ENCODE measurements at regions not wholly inside any gene's neighbourhood (a gene's known extent, or its start where the extent isn't known, plus 50 kb on each side); places are given as distances from the start of the nearest gene placed in this dataset.

- no peaks in the 10 kb centered on the region for H3K36me3 ChIP-seq (ENCODE audit: control insufficient read depth, insufficient read depth, low read length)
- H3K4me3 ChIP-seq (ENCODE audit: low read depth in 2 of 2, low read length in 2 of 2), result no peak overlapping the region
- no peak for ATAC-seq
- DNase-seq (ENCODE audit: low read depth, low spot score), result no peak
- ChIA-PET POLR2A (no interaction called here), CTCF (no interaction called here)
- no peaks in the 10 kb centered on the region for H3K4me1 ChIP-seq (ENCODE audit: control insufficient read depth, insufficient read depth, low read length)
- intact Hi-C loops (cut with micrococcal nuclease; ENCODE audit: unreplicated experiment) (loop anchor here (10.0 kb wide), 1 partner anchor 664 kb away; no protein-coding TSS in a partner anchor), in situ Hi-C loops (cut with HindIII; ENCODE audit: low pct_unique_long_range_greater_than_20kb, low sequenced_read_pairs) (no loop called here)
- no TSS peak for BruUV-seq (replicated peaks)
- TF ChIP-seq TCF7L2 (IDR thresholded peaks at IDR 0.05; ENCODE audit: low read depth, low read length), result no peak
- no peak for TF ChIP-seq REST (IDR thresholded peaks at IDR 0.05; ENCODE audit: insufficient read depth in 1 of 2, low read depth in 2 of 2, low read length in 1 of 2)
- TF ChIP-seq POLR2AphosphoS5 (IDR thresholded peaks at IDR 0.05; ENCODE audit: low read depth, low read length), result no peak
- TF ChIP-seq SIN3A (IDR thresholded peaks at IDR 0.05; ENCODE audit: borderline replicate concordance, insufficient read depth, low read depth, low read length), result no peak
- no peak for TF ChIP-seq CTCF (IDR thresholded peaks at IDR 0.05)
- H3K27me3 ChIP-seq (ENCODE audit: control insufficient read depth, insufficient read depth, low read length), result no peaks in the 10 kb centered on the region
- peaks cover 3% of the 10 kb centered on the region; the same call in 1 of the 2 replicates for H3K9me3 ChIP-seq (ENCODE audit: control insufficient read depth, insufficient read depth, low read depth, low read length)
- no peak overlapping the region for H3K27ac ChIP-seq (ENCODE audit: low read length)
Observed at GRCh38 chr1:87959236-87959635, 630.6 kb downstream of the LMO4 start.

DNA sequence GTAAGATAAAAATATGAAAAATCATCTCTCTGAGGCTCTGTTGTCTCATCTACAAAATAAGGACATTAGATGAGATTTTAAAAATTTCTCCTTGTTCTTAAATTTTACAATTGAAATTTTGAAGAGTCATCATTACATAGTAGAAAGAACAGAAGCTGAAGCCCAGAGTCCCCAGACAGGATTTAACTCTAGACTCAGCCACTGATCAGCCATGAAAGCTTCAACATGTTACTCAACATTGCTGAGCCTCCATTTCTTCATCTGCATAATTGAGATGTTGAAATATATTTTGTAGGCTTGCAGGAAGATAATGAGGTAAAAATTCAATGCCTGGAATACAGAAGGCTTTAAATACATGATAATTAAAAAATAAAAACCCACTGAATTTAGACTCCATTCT lies 633.3 kb downstream of the LMO4 start:
- H3K4me1 ChIP-seq (ENCODE audit: control insufficient read depth, insufficient read depth, low read length), result no peaks in the 10 kb centered on the region
- DNase-seq (ENCODE audit: low read depth, low spot score), result no peak
- H3K27me3 ChIP-seq (ENCODE audit: control insufficient read depth, insufficient read depth, low read length), result no peaks in the 10 kb centered on the region
- ChIA-PET CTCF (no interaction called here), POLR2A (no interaction called here)
- no peaks in the 10 kb centered on the region for H3K9me3 ChIP-seq (ENCODE audit: control insufficient read depth, insufficient read depth, low read depth, low read length)
- no peaks in the 10 kb centered on the region for H3K36me3 ChIP-seq (ENCODE audit: control insufficient read depth, insufficient read depth, low read length)
- no peak overlapping the region for H3K27ac ChIP-seq (ENCODE audit: low read length)
- no peak overlapping the region for H3K4me3 ChIP-seq (ENCODE audit: low read depth in 2 of 2, low read length in 2 of 2)
- ATAC-seq, result no peak
- intact Hi-C loops (cut with micrococcal nuclease; ENCODE audit: unreplicated experiment) (no loop called here), in situ Hi-C loops (cut with HindIII; ENCODE audit: low pct_unique_long_range_greater_than_20kb, low sequenced_read_pairs) (no loop called here)
- no TSS peak for BruUV-seq (replicated peaks)
- TF ChIP-seq TCF7L2 (IDR thresholded peaks at IDR 0.05; ENCODE audit: low read depth, low read length), result no peak
- TF ChIP-seq REST (IDR thresholded peaks at IDR 0.05; ENCODE audit: insufficient read depth in 1 of 2, low read depth in 2 of 2, low read length in 1 of 2), result no peak
- no peak for TF ChIP-seq CTCF (IDR thresholded peaks at IDR 0.05)
- TF ChIP-seq POLR2AphosphoS5 (IDR thresholded peaks at IDR 0.05; ENCODE audit: low read depth, low read length), result no peak
- TF ChIP-seq SIN3A (IDR thresholded peaks at IDR 0.05; ENCODE audit: borderline replicate concordance, insufficient read depth, low read depth, low read length), result no peak

All from Panc1 (cell line).